Hepatocyte (in vitro differentiated cells): ENCODE measurements at regions not wholly inside any gene's neighbourhood (a gene's known extent, or its start where the extent isn't known, plus 50 kb on each side); places are given as distances from the start of the nearest gene placed in this dataset.

ENCODE experiments used
- DNase-seq: peaks from one replicate; pipeline ENCODE4 v3.0.0-alpha.2; 2016; ENCODE audit warnings: low spot score
- H2AFZ ChIP-seq: fragments of 200-600 bp; sonication (generic); 2 replicates; pipeline ENCODE4 v1.6.0; 2016; ENCODE audit warnings: antibody characterized with exemption, mild to moderate bottlenecking
- H3K27ac ChIP-seq: fragments of 200-600 bp; sonication (generic); 2 replicates; pipeline ENCODE4 v1.5.1; 2016; ENCODE audit warnings: mild to moderate bottlenecking
- H3K27me3 ChIP-seq: fragments of 200-600 bp; sonication (generic); 2 replicates; pipeline ENCODE4 v1.6.1; 2016
- H3K36me3 ChIP-seq: fragments of 200-600 bp; sonication (generic); replicated peaks from 2 replicates; pipeline ENCODE4 v1.5.1; 2016; ENCODE audit warnings: low read depth; ENCODE audit not compliant: insufficient read depth
- H3K4me1 ChIP-seq: fragments of 200-600 bp; sonication (generic); 2 replicates; pipeline ENCODE4 v1.5.1; 2016; ENCODE audit warnings: mild to moderate bottlenecking, moderate library complexity; ENCODE audit not compliant: insufficient read depth
- H3K4me2 ChIP-seq: fragments of 200-600 bp; sonication (generic); 2 replicates; pipeline ENCODE4 v1.6.0; 2016
- H3K4me3 ChIP-seq: fragments of 200-600 bp; sonication (generic); 2 replicates; pipeline ENCODE4 v1.5.1; 2016; ENCODE audit warnings: mild to moderate bottlenecking
- H3K79me2 ChIP-seq: fragments of 200-600 bp; sonication (generic); 2 replicates; pipeline ENCODE4 v1.6.0; 2017; ENCODE audit warnings: mild to moderate bottlenecking
- H3K9me2 ChIP-seq: fragments of 200-600 bp; sonication (generic); replicated peaks from 2 replicates; pipeline ENCODE4 v1.6.0; 2017; ENCODE audit warnings: mild to moderate bottlenecking; ENCODE audit not compliant: insufficient read depth
- H3K9me3 ChIP-seq: fragments of 200-600 bp; sonication (generic); 2 replicates; pipeline ENCODE4 v1.5.1; 2016; ENCODE audit warnings: low read depth, mild to moderate bottlenecking
- H4K20me1 ChIP-seq: fragments of 200-600 bp; sonication (generic); 2 replicates; pipeline ENCODE4 v1.6.0; 2016; ENCODE audit warnings: mild to moderate bottlenecking; ENCODE audit not compliant: insufficient read depth, poor library complexity, severe bottlenecking
- EZH2 ChIP-seq: fragments of 200-600 bp; sonication (generic); IDR thresholded peaks from 2 replicates; pipeline ENCODE4 v1.6.1; 2016; ENCODE audit warnings: antibody characterized with exemption, mild to moderate bottlenecking, borderline replicate concordance
- EZH2phosphoT487 ChIP-seq: fragments of 200-600 bp; sonication (generic); IDR thresholded peaks from one replicate; pipeline ENCODE4 v1.6.1; 2018; ENCODE audit warnings: antibody characterized with exemption, mild to moderate bottlenecking, low read depth, moderate library complexity; ENCODE audit not compliant: unreplicated experiment, severe bottlenecking
- WGBS: methylation state at CpG from one replicate; pipeline ENCODE4 v1.1.6; 2016; ENCODE audit warnings: low lambda C conversion rate; ENCODE audit errors: missing lambda C conversion rate; 5-methylcytosine and 5-hydroxymethylcytosine counted together
- TF ChIP-seq, protein P1 (sequence below): fragments of 200-600 bp; sonication (generic); IDR thresholded peaks from 2 replicates; pipeline ENCODE4 v1.5.1; 2016; ENCODE audit warnings: antibody characterized with exemption, mild to moderate bottlenecking; ENCODE audit not compliant: poor library complexity

DNA sequence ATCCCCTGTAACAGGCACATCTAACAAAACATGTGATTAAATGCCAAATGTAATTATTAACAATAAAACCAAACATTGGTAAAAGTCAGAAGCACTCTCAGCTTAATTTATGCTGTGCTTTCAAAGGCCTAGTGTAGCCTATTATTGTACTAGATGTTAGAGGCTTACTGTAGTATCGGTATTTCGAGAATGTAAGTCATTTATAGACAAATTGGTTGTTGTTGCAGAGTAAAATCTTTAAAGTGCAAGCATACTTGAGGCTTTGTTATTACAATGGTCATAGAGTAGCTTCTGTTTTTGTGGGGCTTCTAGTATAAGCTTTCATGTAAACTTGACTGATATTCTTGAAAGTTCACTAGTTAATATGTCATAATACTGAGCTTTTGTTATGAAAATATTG is 965.8 kb downstream of the PLA2G4A start:
- Histone ChIP-seq H3K36me3 (no peaks in the 10 kb centered on the region), H3K4me2 (no peak overlapping the region), H3K27me3 (no peaks in the 10 kb centered on the region), H4K20me1 (no peaks in the 10 kb centered on the region), H3K4me1 (no peaks in the 10 kb centered on the region), H3K27ac (no peak overlapping the region), H3K4me3 (no peak overlapping the region), H3K9me2 (no peaks in the 10 kb centered on the region), H2AFZ (no peak overlapping the region), H3K79me2 (no peaks in the 10 kb centered on the region), H3K9me3 (no peaks in the 10 kb centered on the region)
- TF ChIP-seq, protein P1, sequence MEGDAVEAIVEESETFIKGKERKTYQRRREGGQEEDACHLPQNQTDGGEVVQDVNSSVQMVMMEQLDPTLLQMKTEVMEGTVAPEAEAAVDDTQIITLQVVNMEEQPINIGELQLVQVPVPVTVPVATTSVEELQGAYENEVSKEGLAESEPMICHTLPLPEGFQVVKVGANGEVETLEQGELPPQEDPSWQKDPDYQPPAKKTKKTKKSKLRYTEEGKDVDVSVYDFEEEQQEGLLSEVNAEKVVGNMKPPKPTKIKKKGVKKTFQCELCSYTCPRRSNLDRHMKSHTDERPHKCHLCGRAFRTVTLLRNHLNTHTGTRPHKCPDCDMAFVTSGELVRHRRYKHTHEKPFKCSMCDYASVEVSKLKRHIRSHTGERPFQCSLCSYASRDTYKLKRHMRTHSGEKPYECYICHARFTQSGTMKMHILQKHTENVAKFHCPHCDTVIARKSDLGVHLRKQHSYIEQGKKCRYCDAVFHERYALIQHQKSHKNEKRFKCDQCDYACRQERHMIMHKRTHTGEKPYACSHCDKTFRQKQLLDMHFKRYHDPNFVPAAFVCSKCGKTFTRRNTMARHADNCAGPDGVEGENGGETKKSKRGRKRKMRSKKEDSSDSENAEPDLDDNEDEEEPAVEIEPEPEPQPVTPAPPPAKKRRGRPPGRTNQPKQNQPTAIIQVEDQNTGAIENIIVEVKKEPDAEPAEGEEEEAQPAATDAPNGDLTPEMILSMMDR, result no peak
- no peak for TF ChIP-seq EZH2
- no peak for TF ChIP-seq EZH2phosphoT487
- whole genome bisulfite sequencing, result 53% methylated on average over 2 of the region's 2 CpGs
- no peak for DNase-seq

DNA sequence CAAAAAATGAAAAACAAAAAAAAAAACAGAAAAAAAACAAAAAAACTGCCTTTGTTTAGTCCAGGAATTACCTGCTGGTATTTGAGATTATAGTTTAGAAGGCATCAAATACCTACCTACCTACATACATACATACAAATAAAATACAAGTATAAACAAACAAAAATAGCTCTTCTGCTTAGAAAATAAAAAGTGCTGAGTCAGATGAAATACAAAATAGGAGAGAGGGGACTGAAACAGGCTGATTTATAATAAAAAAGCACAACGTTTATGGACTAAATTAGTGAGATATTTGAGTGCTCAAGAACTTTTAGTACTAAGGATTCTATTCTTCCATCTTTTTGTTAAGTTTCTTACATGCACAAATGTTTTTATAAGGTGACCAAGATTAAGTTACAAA is 980.8 kb downstream of the PLA2G4A start:
- H3K4me3 ChIP-seq, result no peak overlapping the region
- no peaks in the 10 kb centered on the region for H3K27me3 ChIP-seq
- no peaks in the 10 kb centered on the region for H3K36me3 ChIP-seq
- DNase-seq, result no peak
- H2AFZ ChIP-seq, result no peak overlapping the region
- no peaks in the 10 kb centered on the region for H3K9me2 ChIP-seq
- no peak overlapping the region for H3K4me2 ChIP-seq
- H3K9me3 ChIP-seq, result no peaks in the 10 kb centered on the region
- H4K20me1 ChIP-seq, result no peaks in the 10 kb centered on the region
- no peak overlapping the region for H3K27ac ChIP-seq
- no peaks in the 10 kb centered on the region for H3K79me2 ChIP-seq
- 71% methylated on average over 1 of the region's 1 CpG for WGBS
- TF ChIP-seq EZH2phosphoT487 (no peak), EZH2 (no peak)
- TF ChIP-seq, protein P1, result no peak
- H3K4me1 ChIP-seq, result no peaks in the 10 kb centered on the region

DNA sequence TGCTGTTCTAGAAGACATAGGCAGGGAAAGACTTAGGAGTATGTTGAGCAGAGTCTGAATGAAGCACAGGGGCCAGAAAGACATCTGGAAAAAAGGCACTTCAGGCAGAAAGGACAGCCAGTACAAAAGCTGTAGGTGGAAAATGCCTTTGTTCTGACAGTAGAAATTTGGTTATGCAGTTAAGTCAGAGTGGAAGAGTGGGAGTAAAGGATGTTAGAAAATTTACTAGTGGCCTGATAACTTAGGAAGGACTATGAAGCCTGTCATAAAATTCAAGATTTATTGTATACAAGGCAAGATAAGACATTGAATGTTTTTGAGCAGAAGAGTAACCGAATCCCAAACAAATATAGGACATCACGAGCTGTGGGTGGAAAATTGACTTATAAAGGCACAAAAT is 987.9 kb downstream of the PLA2G4A start:
- TF ChIP-seq EZH2 (no peak), EZH2phosphoT487 (no peak)
- TF ChIP-seq, protein P1, result no peak
- no peaks in the 10 kb centered on the region for H3K79me2 ChIP-seq
- no peaks in the 10 kb centered on the region for H4K20me1 ChIP-seq
- no peaks in the 10 kb centered on the region for H3K27me3 ChIP-seq
- H3K4me2 ChIP-seq, result no peak overlapping the region
- H3K4me3 ChIP-seq, result no peak overlapping the region
- WGBS, result 76% methylated on average over 2 of the region's 2 CpGs
- no peak overlapping the region for H2AFZ ChIP-seq
- H3K9me2 ChIP-seq, result no peaks in the 10 kb centered on the region
- no peak overlapping the region for H3K27ac ChIP-seq
- no peaks in the 10 kb centered on the region for H3K36me3 ChIP-seq
- no peak for DNase-seq
- H3K4me1 ChIP-seq, result no peaks in the 10 kb centered on the region
- no peaks in the 10 kb centered on the region for H3K9me3 ChIP-seq

DNA sequence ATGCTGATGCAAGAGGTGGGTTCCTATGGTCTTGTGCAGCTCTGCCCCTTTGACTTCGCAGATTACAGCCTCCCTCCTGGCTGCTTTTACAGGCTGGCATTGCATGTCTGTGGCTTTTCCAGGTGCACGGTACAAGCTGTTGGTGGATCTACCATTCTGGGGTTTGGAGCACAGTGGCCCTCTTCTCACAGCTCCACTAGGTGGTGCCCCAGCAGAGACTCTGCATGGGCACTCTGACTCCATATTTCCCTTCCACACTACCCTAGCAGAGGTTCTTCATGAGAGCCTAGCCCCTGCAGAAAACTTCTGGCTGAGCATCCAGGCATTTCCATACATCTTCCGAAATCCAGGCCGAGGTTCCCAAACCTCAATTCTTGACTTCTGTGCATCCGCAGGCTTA is 989.0 kb downstream of the PLA2G4A start:
- H3K27ac ChIP-seq, result no peak overlapping the region
- no peak overlapping the region for H3K4me2 ChIP-seq
- H3K27me3 ChIP-seq, result no peaks in the 10 kb centered on the region
- H3K9me2 ChIP-seq, result no peaks in the 10 kb centered on the region
- no peak overlapping the region for H3K4me3 ChIP-seq
- 98% methylated on average over 5 of the region's 5 CpGs for WGBS
- no peaks in the 10 kb centered on the region for H3K4me1 ChIP-seq
- no peak overlapping the region for H2AFZ ChIP-seq
- no peaks in the 10 kb centered on the region for H3K36me3 ChIP-seq
- no peak for TF ChIP-seq EZH2phosphoT487
- no peak for TF ChIP-seq EZH2
- TF ChIP-seq, protein P1, result no peak
- H4K20me1 ChIP-seq, result no peaks in the 10 kb centered on the region
- no peaks in the 10 kb centered on the region for H3K79me2 ChIP-seq
- H3K9me3 ChIP-seq, result no peaks in the 10 kb centered on the region
- no peak for DNase-seq
